ENCODE measurements at regions not wholly inside any gene's neighbourhood (a gene's known extent, or its start where the extent isn't known, plus 50 kb on each side); places are given as distances from the start of the nearest gene placed in this dataset.

DNA sequence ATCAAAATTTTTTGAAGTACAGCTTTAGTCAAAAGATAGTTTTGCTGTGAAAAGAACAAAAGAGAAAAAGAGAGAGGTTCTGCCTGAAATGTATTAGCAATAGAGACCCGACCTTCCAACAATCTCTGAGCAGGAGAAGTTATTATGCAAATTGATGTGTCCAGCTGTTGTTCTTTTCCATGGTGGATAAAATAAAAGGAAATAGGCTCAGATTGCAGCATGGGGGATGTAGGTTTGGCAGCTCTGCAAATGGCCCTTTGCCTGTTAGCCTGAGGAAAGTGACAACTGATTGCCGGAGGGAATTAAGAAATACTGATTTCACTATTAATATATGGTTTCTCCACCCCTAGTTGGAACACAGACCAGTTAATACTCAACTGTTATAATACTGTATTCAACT lies 1283.2 kb upstream of the NXPH2 start:
- TF ChIP-seq YY1 (IDR thresholded peaks at IDR 0.05; ENCODE audit: low read depth), result no peak
- TF ChIP-seq ZBTB7A (IDR thresholded peaks at IDR 0.05; ENCODE audit: low read depth), result no peak
- TF ChIP-seq RAD21 (IDR thresholded peaks at IDR 0.05; ENCODE audit: low read depth), result no peak
- TF ChIP-seq, protein P1, sequence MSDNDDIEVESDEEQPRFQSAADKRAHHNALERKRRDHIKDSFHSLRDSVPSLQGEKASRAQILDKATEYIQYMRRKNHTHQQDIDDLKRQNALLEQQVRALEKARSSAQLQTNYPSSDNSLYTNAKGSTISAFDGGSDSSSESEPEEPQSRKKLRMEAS (IDR thresholded peaks at IDR 0.05), result no peak
- TF ChIP-seq TAF1 (IDR thresholded peaks at IDR 0.05; ENCODE audit: low read depth), result no peak
- TF ChIP-seq TEAD4 (IDR thresholded peaks at IDR 0.05), result no peak
- TF ChIP-seq FOXM1 (IDR thresholded peaks at IDR 0.05; ENCODE audit: borderline replicate concordance, low read depth), result no peak
- TF ChIP-seq EP300 (IDR thresholded peaks at IDR 0.05; ENCODE audit: borderline replicate concordance), result no peak
- no peak for TF ChIP-seq CEBPB (IDR thresholded peaks at IDR 0.05)
- no peak for TF ChIP-seq NFIC (IDR thresholded peaks at IDR 0.05)
- TF ChIP-seq TCF12 (IDR thresholded peaks at IDR 0.05; ENCODE audit: low read depth), result no peak
- no peak for TF ChIP-seq CREB1 (IDR thresholded peaks at IDR 0.05; ENCODE audit: low read depth)

Data from Ishikawa (cell line).